GM21381 (cell line): ENCODE measurements at regions not wholly inside any gene's neighbourhood (a gene's known extent, or its start where the extent isn't known, plus 50 kb on each side); places are given as distances from the start of the nearest gene placed in this dataset.

Source experiments
- ATAC-seq: cut with Tn5 transposase; IDR thresholded peaks from one replicate; pipeline ENCODE4 v1.9.1; 2021; ENCODE audit warnings: mild to moderate bottlenecking, moderate library complexity; ENCODE audit not compliant: unreplicated experiment

- no peak for ATAC-seq
Measured at GRCh38 chr21:16169102-16169511, 439.3 kb downstream of the USP25 start.

- no peak for ATAC-seq
Measured at GRCh38 chr21:16169779-16170178, 440.0 kb downstream of the USP25 start.

DNA sequence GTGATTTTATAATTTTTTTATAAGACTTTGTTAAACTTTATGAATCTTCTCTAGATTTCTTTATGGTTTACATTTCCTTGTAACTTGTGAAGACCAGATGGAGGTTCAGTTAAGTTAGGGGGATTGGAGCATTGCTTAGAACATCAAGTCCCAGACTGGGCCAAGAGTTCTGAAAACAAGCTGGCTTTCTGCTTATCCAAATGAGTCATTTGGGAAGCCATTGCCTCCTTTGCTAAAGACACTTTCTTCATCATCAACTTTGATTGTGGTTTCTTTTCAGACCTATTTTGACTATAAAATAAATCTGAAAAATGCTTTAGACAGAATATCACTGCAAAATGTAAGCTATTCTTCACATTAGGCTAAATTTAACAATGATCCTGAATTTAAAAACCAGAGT, 446.8 kb downstream of the USP25 start:
- no peak for ATAC-seq

DNA sequence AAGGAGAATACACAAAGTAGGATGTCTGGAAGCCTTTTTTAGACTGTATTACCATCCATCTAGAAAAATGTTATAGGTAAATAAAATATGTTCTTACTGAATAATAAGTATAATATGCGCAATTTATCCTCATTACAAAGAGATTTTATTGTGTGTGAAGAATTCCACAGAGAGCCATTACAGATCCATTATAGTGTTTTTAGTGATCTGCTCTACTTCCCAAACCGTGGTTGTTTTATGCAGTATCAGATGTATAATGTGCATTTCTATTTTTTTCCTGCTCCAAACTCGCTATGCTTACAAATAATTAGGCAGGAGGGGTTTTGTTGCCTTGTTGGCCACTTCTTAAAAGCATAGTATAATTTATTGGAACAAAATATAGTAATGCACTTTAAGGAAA, 447.8 kb downstream of the USP25 start:
- ATAC-seq: no peak

GRCh38 chr21:16179773-16180172, 450.0 kb downstream of the USP25 start:
- ATAC-seq: no peak

- no peak for ATAC-seq
Measured at GRCh38 chr21:16180614-16181013, 450.8 kb downstream of the USP25 start.

DNA sequence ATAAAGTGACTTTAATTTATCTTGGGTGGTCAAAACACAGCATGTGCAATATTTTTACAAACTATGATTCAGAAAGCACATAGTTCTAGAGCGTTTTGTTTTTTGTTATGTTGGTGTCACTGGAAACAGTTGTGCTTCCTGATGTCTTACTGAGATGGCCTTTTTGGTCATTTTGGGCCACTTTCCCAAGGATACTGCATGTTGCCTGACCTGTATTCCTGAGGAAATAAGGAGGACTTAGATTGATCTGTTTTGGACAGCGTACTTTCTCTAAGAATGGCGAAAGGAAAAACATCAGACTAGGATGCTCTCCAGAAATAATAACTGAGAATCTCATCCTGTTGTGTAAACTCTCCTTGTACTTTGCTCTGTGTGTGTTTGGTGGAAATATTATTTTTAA, 451.2 kb downstream of the USP25 start:
- ATAC-seq: no peak

DNA sequence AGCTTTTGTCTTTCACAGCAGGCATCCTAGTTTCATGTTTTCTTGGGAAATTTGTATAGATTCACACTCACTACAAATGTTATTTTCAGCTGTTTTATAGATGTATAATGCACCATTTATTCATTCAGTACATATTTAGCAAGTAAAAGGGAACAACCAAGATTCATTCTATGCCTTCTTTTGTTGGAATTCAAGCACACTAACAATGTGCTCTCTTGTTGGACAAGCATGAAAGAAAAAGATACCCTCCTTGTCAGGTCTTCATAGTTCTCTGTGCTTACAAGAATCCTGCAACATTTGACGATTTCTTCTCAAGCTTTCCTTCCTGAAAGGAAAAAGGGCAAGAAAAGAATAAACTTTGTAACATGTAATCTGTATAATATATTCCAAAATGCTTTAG, 456.0 kb downstream of the USP25 start:
- no peak for ATAC-seq

- ATAC-seq: no peak
Measured at GRCh38 chr21:16186742-16187141, 457.0 kb downstream of the USP25 start.

GRCh38 chr21:16187603-16188301, 458.0 kb downstream of the USP25 start:
- ATAC-seq: no peak

DNA sequence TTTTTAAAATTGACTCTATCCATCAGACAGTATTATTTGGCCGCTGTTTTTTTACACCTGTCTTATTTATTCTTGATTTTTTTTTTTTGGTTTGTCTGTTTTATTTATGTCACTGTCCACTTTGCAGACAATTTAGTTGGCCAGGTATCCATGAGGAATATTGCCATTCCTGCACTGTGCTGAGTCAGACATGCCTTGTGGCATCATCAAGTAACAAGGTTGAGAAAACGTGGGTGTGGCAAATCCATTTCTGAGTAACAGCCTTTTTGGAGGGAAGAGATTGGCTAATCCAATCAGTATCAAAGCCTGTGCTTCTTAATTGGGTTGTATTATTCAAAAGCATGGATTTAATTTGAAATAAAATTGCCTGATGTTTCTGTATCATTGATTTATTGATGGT, 463.1 kb downstream of the USP25 start:
- no peak for ATAC-seq

DNA sequence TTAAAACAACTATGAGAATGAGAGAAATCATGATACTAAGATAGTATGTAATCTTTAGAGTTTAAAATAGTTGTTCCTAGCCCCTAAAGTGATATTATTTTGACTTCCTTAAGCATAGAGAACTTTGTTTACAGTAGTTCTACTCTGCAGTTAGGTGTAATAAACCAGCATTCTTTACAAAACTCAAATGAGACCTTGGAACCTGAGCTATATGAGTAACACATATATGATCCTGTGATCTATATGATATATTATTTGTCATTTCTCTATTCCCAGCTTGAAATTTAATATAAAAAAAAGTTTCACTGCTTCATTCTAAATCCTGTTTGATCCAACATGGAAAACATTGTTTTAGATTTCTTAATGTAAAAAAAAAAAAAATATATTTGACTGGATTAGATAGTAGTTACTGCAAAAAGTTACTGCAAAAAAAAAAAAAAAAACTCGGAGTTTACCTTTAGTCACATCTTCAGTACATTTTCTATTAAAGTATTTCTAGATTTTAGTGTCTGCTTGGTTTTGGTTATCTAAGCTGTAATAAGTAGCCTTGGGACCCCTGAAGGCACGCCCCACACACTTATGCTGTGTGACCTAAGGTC, 463.8 kb downstream of the USP25 start:
- no peak for ATAC-seq

DNA sequence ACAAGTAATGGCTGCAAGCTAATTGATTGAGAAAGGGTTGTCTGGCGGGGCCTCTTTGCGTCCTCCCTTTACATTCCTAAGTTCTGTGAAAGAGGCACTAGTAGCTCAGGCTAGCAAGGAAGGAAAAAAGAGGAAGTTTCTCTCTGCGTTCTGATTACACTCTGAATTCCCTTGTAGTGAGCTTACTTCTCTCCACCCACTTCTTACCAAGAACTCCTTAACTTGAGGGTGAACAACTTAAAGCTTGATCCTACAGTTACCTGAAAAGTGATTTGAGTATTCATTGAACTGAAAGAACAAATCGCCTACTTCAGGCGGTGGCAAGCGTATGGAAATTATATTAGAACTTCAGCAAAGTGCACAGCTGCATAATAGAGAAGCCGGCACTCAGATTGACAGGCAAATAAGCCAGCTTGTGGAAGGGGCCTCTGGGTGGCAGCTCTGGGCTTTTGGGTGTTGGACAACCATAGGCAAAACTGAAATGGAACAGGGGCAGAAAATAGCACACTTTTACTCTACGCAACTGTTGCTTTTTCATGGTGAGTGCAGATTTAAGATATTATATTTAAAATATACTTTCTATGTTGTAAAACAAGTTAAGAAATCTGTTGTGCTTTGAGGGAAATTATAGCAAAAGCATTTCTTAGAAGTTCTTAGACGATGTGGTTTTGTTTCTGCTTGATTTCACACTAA, 464.5 kb downstream of the USP25 start:
- ATAC-seq: peak; percentile 69

DNA sequence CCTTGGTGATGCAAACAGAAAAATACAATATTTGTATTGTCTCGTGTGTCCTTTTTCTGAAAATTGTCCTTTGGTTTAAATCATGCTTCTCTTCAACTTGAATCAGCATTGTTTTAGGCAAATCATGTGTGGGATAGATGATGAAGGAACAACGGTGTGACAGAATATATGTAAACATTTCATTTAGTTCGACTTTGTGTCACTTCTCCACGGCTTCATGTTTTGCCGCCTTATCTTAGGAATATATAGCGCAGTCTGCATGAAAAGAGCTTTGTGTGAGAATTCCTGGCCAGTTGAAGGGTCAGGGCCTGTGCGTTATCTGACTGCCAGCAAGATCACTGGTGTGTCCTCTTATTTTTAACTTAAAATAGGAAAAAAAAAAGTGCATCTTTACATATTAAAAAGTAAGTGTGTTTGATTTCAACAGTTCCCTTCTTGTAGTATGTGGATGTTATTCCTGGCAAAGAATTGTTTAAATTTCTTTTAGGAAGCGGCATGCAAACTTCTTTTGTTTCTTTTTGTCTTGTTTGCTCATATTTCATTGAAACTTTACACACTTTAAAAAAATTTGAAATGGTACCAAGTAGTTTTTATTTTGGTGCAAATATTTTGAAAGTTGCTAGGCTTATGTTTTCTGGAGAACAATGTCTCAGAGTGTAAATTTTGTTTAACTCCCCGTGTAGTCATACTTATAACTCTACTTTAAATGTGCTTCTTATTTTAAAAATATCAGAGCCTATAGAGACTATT, 465.2 kb downstream of the USP25 start:
- ATAC-seq: no peak

DNA sequence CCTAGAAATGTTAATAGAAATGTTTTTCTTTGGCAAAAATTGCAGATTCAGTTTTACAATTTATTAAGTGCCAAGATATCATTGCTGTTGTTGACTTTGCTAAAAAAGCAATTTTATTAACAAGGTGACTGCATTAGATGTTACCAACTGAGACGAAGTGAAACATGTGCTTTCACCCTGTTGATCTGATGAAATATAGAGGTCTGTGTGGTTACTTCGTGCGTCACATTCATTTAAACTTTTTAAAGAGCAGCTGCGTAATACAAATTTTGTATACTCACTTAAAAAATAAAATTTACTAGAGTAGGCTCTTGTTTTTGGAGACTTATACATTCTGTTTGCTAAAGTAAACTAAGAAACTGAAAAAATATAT, 465.7 kb downstream of the USP25 start:
- no peak for ATAC-seq

GRCh38 chr21:16196001-16196400, 466.2 kb downstream of the USP25 start:
- no peak for ATAC-seq

GRCh38 chr21:16198546-16198945, 468.8 kb downstream of the USP25 start:
- ATAC-seq: no peak

DNA sequence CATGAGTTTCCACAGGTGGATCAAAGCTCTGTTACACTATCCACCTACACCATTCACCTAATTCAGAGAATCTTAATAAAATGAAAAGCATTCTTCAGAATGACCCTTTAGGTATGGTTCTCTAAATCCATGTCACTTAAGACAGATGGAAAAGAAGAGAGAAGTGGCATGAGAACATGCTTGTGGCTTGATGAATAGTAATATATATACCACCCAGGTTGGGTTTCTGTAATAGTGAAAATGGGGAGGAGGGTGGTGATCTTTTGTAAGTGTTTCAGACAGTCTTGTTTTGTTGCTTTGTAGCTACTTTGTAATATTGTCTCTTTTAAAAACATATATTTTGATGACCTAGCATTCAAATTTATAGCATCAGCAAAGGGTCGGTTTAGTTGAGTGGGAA, 469.8 kb downstream of the USP25 start:
- ATAC-seq: no peak

GRCh38 chr21:16201718-16202117, 471.9 kb downstream of the USP25 start:
- no peak for ATAC-seq

GRCh38 chr21:16205527-16205926, 475.7 kb downstream of the USP25 start:
- no peak for ATAC-seq
